ENCODE measurements at regions not wholly inside any gene's neighbourhood (a gene's known extent, or its start where the extent isn't known, plus 50 kb on each side); places are given as distances from the start of the nearest gene placed in this dataset.

DNA sequence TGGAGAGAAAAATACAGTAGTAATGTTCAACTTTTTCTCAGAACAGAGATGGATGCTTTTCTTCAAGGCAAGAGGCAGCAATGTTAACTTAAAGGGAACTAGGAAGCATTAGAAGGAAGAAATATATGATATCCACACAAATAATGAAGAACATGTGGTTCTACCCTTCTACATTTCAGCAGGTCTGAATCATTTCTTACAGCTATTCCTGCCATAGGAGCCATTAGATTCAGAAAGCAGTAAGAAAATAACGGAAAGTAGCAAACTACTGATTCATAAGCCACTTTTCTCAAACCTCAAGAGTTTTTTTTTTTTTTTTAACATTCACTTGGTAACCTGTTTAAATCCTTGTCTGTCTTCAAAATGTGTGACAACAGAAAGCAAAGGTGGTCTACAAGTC is 1251.6 kb upstream of the AGA start:
- H3K4me3 ChIP-seq (replicated peaks; ENCODE audit: low read depth, low read length) = no peak overlapping the region
- TF ChIP-seq CTCF (IDR thresholded peaks at IDR 0.05; ENCODE audit: low read depth, low read length, missing control alignments) = no peak
- no peak for DNase-seq (ENCODE audit: extremely low read depth, low read depth)

GRCh38 chr4:178696515-178696914 is 1254.3 kb upstream of the AGA start:
- no peak for DNase-seq (ENCODE audit: extremely low read depth, low read depth)
- no peak for TF ChIP-seq CTCF (IDR thresholded peaks at IDR 0.05; ENCODE audit: low read depth, low read length, missing control alignments)
- H3K4me3 ChIP-seq (replicated peaks; ENCODE audit: low read depth, low read length) = no peak overlapping the region

GRCh38 chr4:178712486-178712885 is 1270.2 kb upstream of the AGA start:
- TF ChIP-seq CTCF (IDR thresholded peaks at IDR 0.05; ENCODE audit: low read depth, low read length, missing control alignments) = no peak
- no peak for DNase-seq (ENCODE audit: extremely low read depth, low read depth)
- no peak overlapping the region for H3K4me3 ChIP-seq (replicated peaks; ENCODE audit: low read depth, low read length)

GRCh38 chr4:178738026-178738425 is 1295.8 kb upstream of the AGA start:
- DNase-seq (ENCODE audit: extremely low read depth, low read depth) = no peak
- H3K4me3 ChIP-seq (replicated peaks; ENCODE audit: low read depth, low read length) = no peak overlapping the region
- no peak for TF ChIP-seq CTCF (IDR thresholded peaks at IDR 0.05; ENCODE audit: low read depth, low read length, missing control alignments)

- H3K4me3 ChIP-seq (replicated peaks; ENCODE audit: low read depth, low read length) = no peak overlapping the region
- no peak for TF ChIP-seq CTCF (IDR thresholded peaks at IDR 0.05; ENCODE audit: low read depth, low read length, missing control alignments)
- no peak for DNase-seq (ENCODE audit: extremely low read depth, low read depth)
Observed at GRCh38 chr4:178745203-178745602, 1303.0 kb upstream of the AGA start.

GRCh38 chr4:178752954-178753525 is 1310.8 kb upstream of the AGA start:
- TF ChIP-seq CTCF (IDR thresholded peaks at IDR 0.05; ENCODE audit: low read depth, low read length, missing control alignments) = no peak
- no peak for DNase-seq (ENCODE audit: extremely low read depth, low read depth)

DNA sequence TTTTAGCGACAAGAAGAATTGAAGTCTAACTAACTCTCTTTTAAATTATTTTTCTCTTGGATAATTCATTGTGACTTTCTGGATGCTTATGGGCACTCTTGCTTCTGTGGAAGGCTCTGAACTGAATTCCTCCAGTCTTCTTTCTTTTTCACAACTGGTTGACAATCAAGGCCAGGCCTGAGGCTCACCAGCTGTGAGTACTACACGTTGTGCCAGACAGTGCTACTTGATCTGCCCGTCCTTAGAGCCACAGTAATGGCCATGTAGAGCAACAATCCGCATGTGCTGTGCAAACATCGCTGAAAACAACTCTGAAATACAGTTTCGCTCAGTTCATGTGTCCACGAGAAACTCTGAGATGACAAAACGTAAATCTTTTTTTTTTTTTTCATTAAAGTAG is 1336.3 kb upstream of the AGA start:
- TF ChIP-seq CTCF (IDR thresholded peaks at IDR 0.05; ENCODE audit: low read depth, low read length, missing control alignments) = no peak

More at GRCh38 chr4:178752954-178753525, 1310.8 kb upstream of the AGA start:
- H3K4me3 ChIP-seq (replicated peaks; ENCODE audit: low read depth, low read length) = no peak overlapping the region

More for the DNA sequence above, 1336.3 kb upstream of the AGA start:
- no peak for DNase-seq (ENCODE audit: extremely low read depth, low read depth)
- no peak overlapping the region for H3K4me3 ChIP-seq (replicated peaks; ENCODE audit: low read depth, low read length)

Measured in HFF-Myc (cell line).